CD4-positive, alpha-beta T cell treated with Interleukin-4 for 1 hour (primary cell): ENCODE measurements at regions not wholly inside any gene's neighbourhood (a gene's known extent, or its start where the extent isn't known, plus 50 kb on each side); places are given as distances from the start of the nearest gene placed in this dataset.
"Not testable (repeated sequence)": the region's sequence is repeated elsewhere in the genome, so short reads cannot be mapped to it uniquely, and the experiment has no call there.

ENCODE experiments used
- DNase-seq, 2 donors: peaks; one replicate each; pipeline ENCODE4 v3.0.0-alpha.2; 2020 to 2022

GRCh38 chr1:229862017-229862774 lies 204.8 kb upstream of the GALNT2 start:
- DNase-seq: no peak

GRCh38 chr1:229863651-229864545 lies 203.1 kb upstream of the GALNT2 start:
- no peak for DNase-seq

- DNase-seq: no peak
Observed at GRCh38 chr1:229864686-229865230, 202.3 kb upstream of the GALNT2 start.

GRCh38 chr1:229865321-229865720 lies 201.7 kb upstream of the GALNT2 start:
- not testable (repeated sequence) for DNase-seq

GRCh38 chr1:229867726-229868125 lies 199.3 kb upstream of the GALNT2 start:
- DNase-seq: no peak

- no peak for DNase-seq
Observed at GRCh38 chr1:229869240-229869639, 197.8 kb upstream of the GALNT2 start.

GRCh38 chr1:229869687-229870086 lies 197.4 kb upstream of the GALNT2 start:
- DNase-seq: no peak

- no peak for DNase-seq
Observed at GRCh38 chr1:229870381-229870780, 196.7 kb upstream of the GALNT2 start.

- no peak for DNase-seq
Observed at GRCh38 chr1:229871078-229871676, 195.9 kb upstream of the GALNT2 start.

GRCh38 chr1:229874136-229874535 lies 192.9 kb upstream of the GALNT2 start:
- DNase-seq: no peak

- no peak for DNase-seq
Observed at GRCh38 chr1:229874609-229875008, 192.4 kb upstream of the GALNT2 start.

GRCh38 chr1:229875086-229875485 lies 192.0 kb upstream of the GALNT2 start:
- no peak for DNase-seq

- DNase-seq: no peak
Observed at GRCh38 chr1:229879746-229880145, 187.3 kb upstream of the GALNT2 start.

GRCh38 chr1:229880271-229881170 lies 186.5 kb upstream of the GALNT2 start:
- DNase-seq: no peak

- no peak for DNase-seq
Observed at GRCh38 chr1:229882621-229883020, 184.4 kb upstream of the GALNT2 start.

GRCh38 chr1:229883504-229884200 lies 183.4 kb upstream of the GALNT2 start:
- DNase-seq: no peak

GRCh38 chr1:229884765-229885164 lies 182.3 kb upstream of the GALNT2 start:
- DNase-seq: no peak

GRCh38 chr1:229885568-229886495 lies 181.2 kb upstream of the GALNT2 start:
- no peak for DNase-seq

- DNase-seq: no peak
Observed at GRCh38 chr1:229886636-229887035, 180.4 kb upstream of the GALNT2 start.

- no peak for DNase-seq
Observed at GRCh38 chr1:229887043-229887822, 179.8 kb upstream of the GALNT2 start.
